ENCODE measurements at regions not wholly inside any gene's neighbourhood (a gene's known extent, or its start where the extent isn't known, plus 50 kb on each side); places are given as distances from the start of the nearest gene placed in this dataset.

DNA sequence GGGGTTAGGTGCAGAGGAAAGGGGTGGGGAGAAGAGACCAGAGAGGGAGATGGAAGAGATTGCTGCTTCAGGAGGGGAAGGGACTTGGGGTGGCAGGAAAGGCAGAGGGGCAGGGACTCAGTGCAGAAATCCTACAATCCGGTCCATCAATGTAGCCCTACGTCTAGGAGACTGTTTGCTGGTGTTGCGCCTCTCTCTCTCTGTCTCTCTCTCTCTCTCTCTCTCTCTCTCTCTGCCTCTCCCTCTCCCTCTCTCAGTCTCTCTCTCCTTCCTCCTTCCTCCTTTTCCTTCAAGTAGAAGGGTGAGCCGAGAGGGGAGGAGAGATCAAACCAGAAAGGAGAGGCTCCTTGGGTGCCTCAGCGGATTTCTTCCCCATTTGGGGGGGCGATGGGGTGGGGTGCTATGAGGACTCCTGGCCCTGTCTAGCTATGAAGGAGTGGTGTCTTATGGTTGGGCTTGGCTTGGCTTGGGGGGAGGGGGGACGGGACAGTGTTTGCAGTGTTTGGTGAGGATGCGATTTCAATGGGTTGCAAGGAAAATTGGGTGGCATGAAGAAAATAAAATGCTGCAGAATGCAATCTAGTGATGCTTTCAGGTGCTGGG is 181.2 kb downstream of the TBXT start:
- intact Hi-C loops (cut with micrococcal nuclease; ENCODE audit: unreplicated experiment) = no loop called here
- no TSS peak for BruUV-seq (replicated peaks)
- ATAC-seq = no peak
- Histone ChIP-seq H3K4me2 (ENCODE audit: low read depth, low read length) (no peak overlapping the region), H3K9me3 (ENCODE audit: low read length) (no peaks in the 10 kb centered on the region), H2AFZ (ENCODE audit: low read length) (no peak overlapping the region), H3K79me2 (ENCODE audit: insufficient read depth, low read length) (no peaks in the 10 kb centered on the region), H3K27me3 (ENCODE audit: control insufficient read depth in 1 of 2, insufficient read depth in 2 of 2, low read length in 2 of 2) (peaks cover 6 to 53% of the 10 kb centered on the region in 2 experiments), H3K4me1 (ENCODE audit: insufficient read depth, low read length) (no peaks in the 10 kb centered on the region), H3K9ac (ENCODE audit: insufficient read depth, low read depth, low read length) (no peak overlapping the region), H3K36me3 (replicated peaks in 1 of 2; ENCODE audit: control insufficient read depth in 1 of 2, insufficient read depth in 2 of 2, low read length in 2 of 2) (no peaks in the 10 kb centered on the region), H3K4me3 (replicated peaks in 1 of 3; ENCODE audit: insufficient read depth in 1 of 3, low read depth in 2 of 3, low read length in 3 of 3) (no peak overlapping the region), H3K27ac (ENCODE audit: extremely low read length, insufficient read depth, low read length) (no peak overlapping the region), H4K20me1 (ENCODE audit: insufficient read depth, low read length) (no peaks in the 10 kb centered on the region)
- TF ChIP-seq, protein P1, sequence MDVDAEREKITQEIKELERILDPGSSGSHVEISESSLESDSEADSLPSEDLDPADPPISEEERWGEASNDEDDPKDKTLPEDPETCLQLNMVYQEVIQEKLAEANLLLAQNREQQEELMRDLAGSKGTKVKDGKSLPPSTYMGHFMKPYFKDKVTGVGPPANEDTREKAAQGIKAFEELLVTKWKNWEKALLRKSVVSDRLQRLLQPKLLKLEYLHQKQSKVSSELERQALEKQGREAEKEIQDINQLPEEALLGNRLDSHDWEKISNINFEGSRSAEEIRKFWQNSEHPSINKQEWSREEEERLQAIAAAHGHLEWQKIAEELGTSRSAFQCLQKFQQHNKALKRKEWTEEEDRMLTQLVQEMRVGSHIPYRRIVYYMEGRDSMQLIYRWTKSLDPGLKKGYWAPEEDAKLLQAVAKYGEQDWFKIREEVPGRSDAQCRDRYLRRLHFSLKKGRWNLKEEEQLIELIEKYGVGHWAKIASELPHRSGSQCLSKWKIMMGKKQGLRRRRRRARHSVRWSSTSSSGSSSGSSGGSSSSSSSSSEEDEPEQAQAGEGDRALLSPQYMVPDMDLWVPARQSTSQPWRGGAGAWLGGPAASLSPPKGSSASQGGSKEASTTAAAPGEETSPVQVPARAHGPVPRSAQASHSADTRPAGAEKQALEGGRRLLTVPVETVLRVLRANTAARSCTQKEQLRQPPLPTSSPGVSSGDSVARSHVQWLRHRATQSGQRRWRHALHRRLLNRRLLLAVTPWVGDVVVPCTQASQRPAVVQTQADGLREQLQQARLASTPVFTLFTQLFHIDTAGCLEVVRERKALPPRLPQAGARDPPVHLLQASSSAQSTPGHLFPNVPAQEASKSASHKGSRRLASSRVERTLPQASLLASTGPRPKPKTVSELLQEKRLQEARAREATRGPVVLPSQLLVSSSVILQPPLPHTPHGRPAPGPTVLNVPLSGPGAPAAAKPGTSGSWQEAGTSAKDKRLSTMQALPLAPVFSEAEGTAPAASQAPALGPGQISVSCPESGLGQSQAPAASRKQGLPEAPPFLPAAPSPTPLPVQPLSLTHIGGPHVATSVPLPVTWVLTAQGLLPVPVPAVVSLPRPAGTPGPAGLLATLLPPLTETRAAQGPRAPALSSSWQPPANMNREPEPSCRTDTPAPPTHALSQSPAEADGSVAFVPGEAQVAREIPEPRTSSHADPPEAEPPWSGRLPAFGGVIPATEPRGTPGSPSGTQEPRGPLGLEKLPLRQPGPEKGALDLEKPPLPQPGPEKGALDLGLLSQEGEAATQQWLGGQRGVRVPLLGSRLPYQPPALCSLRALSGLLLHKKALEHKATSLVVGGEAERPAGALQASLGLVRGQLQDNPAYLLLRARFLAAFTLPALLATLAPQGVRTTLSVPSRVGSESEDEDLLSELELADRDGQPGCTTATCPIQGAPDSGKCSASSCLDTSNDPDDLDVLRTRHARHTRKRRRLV (CRISPR knock-in tag; IDR thresholded peaks at IDR 0.05) = no peak
- TF ChIP-seq ATF7 (IDR thresholded peaks at IDR 0.05) = no peak
- TF ChIP-seq ATF7 (CRISPR knock-in tag; IDR thresholded peaks at IDR 0.05) = no peak
- TF ChIP-seq, protein P2, sequence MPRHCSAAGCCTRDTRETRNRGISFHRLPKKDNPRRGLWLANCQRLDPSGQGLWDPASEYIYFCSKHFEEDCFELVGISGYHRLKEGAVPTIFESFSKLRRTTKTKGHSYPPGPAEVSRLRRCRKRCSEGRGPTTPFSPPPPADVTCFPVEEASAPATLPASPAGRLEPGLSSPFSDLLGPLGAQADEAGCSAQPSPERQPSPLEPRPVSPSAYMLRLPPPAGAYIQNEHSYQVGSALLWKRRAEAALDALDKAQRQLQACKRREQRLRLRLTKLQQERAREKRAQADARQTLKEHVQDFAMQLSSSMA (CRISPR knock-in tag; IDR thresholded peaks at IDR 0.05) = no peak
- no peak for TF ChIP-seq PITX1 (CRISPR knock-in tag; IDR thresholded peaks at IDR 0.05)
- TF ChIP-seq ZBTB21 (CRISPR knock-in tag; IDR thresholded peaks at IDR 0.05) = no peak
- TF ChIP-seq, protein P3, sequence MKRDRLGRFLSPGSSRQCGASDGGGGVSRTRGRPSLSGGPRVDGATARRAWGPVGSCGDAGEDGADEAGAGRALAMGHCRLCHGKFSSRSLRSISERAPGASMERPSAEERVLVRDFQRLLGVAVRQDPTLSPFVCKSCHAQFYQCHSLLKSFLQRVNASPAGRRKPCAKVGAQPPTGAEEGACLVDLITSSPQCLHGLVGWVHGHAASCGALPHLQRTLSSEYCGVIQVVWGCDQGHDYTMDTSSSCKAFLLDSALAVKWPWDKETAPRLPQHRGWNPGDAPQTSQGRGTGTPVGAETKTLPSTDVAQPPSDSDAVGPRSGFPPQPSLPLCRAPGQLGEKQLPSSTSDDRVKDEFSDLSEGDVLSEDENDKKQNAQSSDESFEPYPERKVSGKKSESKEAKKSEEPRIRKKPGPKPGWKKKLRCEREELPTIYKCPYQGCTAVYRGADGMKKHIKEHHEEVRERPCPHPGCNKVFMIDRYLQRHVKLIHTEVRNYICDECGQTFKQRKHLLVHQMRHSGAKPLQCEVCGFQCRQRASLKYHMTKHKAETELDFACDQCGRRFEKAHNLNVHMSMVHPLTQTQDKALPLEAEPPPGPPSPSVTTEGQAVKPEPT (CRISPR knock-in tag; IDR thresholded peaks at IDR 0.05; ENCODE audit: low read depth) = no peak
- WGBS (ENCODE audit: low lambda C conversion rate) = under 1% methylated on average over 8 of the region's 8 CpGs
- CTCF ChIA-PET (ENCODE audit: low intra/inter-chr PET ratio, low total read pairs) = no interaction called here
- POLR2A ChIA-PET = no interaction called here
- no peak for FAIRE-seq
- in situ Hi-C loops (cut with HindIII; ENCODE audit: extremely low pct_ligation_motif_present, low pct_unique_long_range_greater_than_20kb) = no loop called here
- DNase-seq (ENCODE audit: low spot score) = no peak
